ENCODE measurements at regions not wholly inside any gene's neighbourhood (a gene's known extent, or its start where the extent isn't known, plus 50 kb on each side); places are given as distances from the start of the nearest gene placed in this dataset.

DNA sequence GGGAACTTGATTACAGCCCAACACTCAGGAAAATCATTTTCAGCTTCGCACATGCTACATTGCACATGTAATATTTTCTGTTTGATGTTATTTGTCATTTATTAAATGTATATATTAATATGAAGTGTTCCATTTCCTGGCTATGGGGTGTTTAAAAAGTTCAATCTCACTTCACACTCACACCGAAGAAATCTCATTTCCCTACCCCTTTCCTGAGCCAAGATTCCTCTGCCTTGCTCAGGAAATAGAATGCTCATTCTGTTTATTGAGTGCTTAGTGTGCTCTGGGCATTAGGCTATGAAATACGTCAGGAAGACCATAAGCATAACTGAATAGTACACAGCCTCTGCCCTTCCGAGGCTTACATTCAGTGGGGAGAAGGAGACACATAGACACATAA is 331.9 kb upstream of the TSHZ3 start:
- no peak overlapping the region for H2BK15ac ChIP-seq (ENCODE audit: low read depth, low read length)
- in situ Hi-C loops (cut with MboI; ENCODE audit: low sequenced_read_pairs), result no loop called here
- TF ChIP-seq MXI1 (IDR thresholded peaks at IDR 0.05; ENCODE audit: borderline replicate concordance, low read depth, low read length) (no peak), CHD1 (IDR thresholded peaks at IDR 0.05; ENCODE audit: low read depth, low read length) (no peak), MAFK (IDR thresholded peaks at IDR 0.05; ENCODE audit: low read depth, low read length) (no peak), RAD21 (IDR thresholded peaks at IDR 0.05; ENCODE audit: low read length) (no peak), NFE2L2 (IDR thresholded peaks at IDR 0.05; ENCODE audit: low read depth, low read length) (no peak), RCOR1 (IDR thresholded peaks at IDR 0.05; ENCODE audit: insufficient replicate concordance, low read length) (no peak), MAZ (IDR thresholded peaks at IDR 0.05; ENCODE audit: borderline replicate concordance, low read depth, low read length) (no peak), RFX5 (IDR thresholded peaks at IDR 0.05; ENCODE audit: low read depth, low read length) (no peak), SMC3 (IDR thresholded peaks at IDR 0.05; ENCODE audit: low read depth, low read length) (no peak), BHLHE40 (IDR thresholded peaks at IDR 0.05; ENCODE audit: low read depth, low read length) (no peak), CEBPB (IDR thresholded peaks at IDR 0.05; ENCODE audit: low read depth, low read length) (no peak), FOS (IDR thresholded peaks at IDR 0.05; ENCODE audit: low read depth, low read length) (no peak), POLR2A (IDR thresholded peaks at IDR 0.05; ENCODE audit: low read depth, low read length) (no peak)
- TF ChIP-seq, protein P1, sequence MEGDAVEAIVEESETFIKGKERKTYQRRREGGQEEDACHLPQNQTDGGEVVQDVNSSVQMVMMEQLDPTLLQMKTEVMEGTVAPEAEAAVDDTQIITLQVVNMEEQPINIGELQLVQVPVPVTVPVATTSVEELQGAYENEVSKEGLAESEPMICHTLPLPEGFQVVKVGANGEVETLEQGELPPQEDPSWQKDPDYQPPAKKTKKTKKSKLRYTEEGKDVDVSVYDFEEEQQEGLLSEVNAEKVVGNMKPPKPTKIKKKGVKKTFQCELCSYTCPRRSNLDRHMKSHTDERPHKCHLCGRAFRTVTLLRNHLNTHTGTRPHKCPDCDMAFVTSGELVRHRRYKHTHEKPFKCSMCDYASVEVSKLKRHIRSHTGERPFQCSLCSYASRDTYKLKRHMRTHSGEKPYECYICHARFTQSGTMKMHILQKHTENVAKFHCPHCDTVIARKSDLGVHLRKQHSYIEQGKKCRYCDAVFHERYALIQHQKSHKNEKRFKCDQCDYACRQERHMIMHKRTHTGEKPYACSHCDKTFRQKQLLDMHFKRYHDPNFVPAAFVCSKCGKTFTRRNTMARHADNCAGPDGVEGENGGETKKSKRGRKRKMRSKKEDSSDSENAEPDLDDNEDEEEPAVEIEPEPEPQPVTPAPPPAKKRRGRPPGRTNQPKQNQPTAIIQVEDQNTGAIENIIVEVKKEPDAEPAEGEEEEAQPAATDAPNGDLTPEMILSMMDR (conservative IDR thresholded peaks at IDR 0.05; ENCODE audit: low read depth, low read length), result no peak
- TF ChIP-seq, protein P2, sequence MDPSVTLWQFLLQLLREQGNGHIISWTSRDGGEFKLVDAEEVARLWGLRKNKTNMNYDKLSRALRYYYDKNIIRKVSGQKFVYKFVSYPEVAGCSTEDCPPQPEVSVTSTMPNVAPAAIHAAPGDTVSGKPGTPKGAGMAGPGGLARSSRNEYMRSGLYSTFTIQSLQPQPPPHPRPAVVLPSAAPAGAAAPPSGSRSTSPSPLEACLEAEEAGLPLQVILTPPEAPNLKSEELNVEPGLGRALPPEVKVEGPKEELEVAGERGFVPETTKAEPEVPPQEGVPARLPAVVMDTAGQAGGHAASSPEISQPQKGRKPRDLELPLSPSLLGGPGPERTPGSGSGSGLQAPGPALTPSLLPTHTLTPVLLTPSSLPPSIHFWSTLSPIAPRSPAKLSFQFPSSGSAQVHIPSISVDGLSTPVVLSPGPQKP (IDR thresholded peaks at IDR 0.05; ENCODE audit: borderline replicate concordance, low read depth, low read length), result no peak
- TF ChIP-seq, protein P3, sequence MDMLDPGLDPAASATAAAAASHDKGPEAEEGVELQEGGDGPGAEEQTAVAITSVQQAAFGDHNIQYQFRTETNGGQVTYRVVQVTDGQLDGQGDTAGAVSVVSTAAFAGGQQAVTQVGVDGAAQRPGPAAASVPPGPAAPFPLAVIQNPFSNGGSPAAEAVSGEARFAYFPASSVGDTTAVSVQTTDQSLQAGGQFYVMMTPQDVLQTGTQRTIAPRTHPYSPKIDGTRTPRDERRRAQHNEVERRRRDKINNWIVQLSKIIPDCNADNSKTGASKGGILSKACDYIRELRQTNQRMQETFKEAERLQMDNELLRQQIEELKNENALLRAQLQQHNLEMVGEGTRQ (IDR thresholded peaks at IDR 0.05; ENCODE audit: low read depth, low read length), result no peak
- no peak overlapping the region for H2AK5ac ChIP-seq (ENCODE audit: low read depth, low read length)
- H4K20me1 ChIP-seq (ENCODE audit: insufficient read depth, low read length), result no peaks in the 10 kb centered on the region
- H3K9ac ChIP-seq (ENCODE audit: low read depth, low read length), result no peak overlapping the region
- no peaks in the 10 kb centered on the region for H3K9me1 ChIP-seq (ENCODE audit: insufficient read depth, low read length)
- H3K9me3 ChIP-seq (ENCODE audit: control insufficient read depth, insufficient read depth, low read length), result no peaks in the 10 kb centered on the region
- no peak overlapping the region for H4K8ac ChIP-seq (ENCODE audit: low read depth in 2 of 2, low read length in 2 of 2)
- no peak overlapping the region for H2BK120ac ChIP-seq (ENCODE audit: low read depth, low read length)
- no peak overlapping the region for H3K56ac ChIP-seq (ENCODE audit: extremely low read depth, insufficient read depth, low read length)
- dilution Hi-C loops (cut with HindIII; ENCODE audit: low sequenced_read_pairs, unreplicated experiment), result no loop called here
- no peaks in the 10 kb centered on the region for H3K36me3 ChIP-seq (ENCODE audit: control insufficient read depth, insufficient read depth, low read length)
- POLR2A ChIA-PET (ENCODE audit: unreplicated experiment), result no interaction called here
- no peak overlapping the region for H2BK5ac ChIP-seq (ENCODE audit: low read depth, low read length, poor library complexity, severe bottlenecking)
- H3K18ac ChIP-seq (ENCODE audit: low read depth, low read length), result no peak overlapping the region
- no peak overlapping the region for H3K4ac ChIP-seq (ENCODE audit: low read depth, low read length)
- CTCF ChIA-PET, result no interaction called here
- intact Hi-C loops (cut with micrococcal nuclease), result no loop called here
- no peak overlapping the region for H3K4me2 ChIP-seq (ENCODE audit: low read depth, low read length)
- H3K14ac ChIP-seq (replicated peaks; ENCODE audit: low read depth, low read length), result no peak overlapping the region
- no peak overlapping the region for H3K23ac ChIP-seq (ENCODE audit: low read depth, low read length)
- H3K4me3 ChIP-seq (ENCODE audit: insufficient read depth, low read depth, low read length), result no peak overlapping the region
- no peak overlapping the region for H4K5ac ChIP-seq (ENCODE audit: low read depth, low read length)
- no peak overlapping the region for H3K27ac ChIP-seq (ENCODE audit: insufficient read depth, low read length)
- H3K79me1 ChIP-seq (ENCODE audit: low read depth in 1 of 2, low read length in 2 of 2), result no peaks in the 10 kb centered on the region
- no peak overlapping the region for H4K91ac ChIP-seq (ENCODE audit: insufficient read depth, low read depth, low read length)
- H2AFZ ChIP-seq (replicated peaks; ENCODE audit: low read length, poor library complexity), result no peak overlapping the region
- no peak for ATAC-seq (ENCODE audit: low read depth)
- no peaks in the 10 kb centered on the region for H3K27me3 ChIP-seq (ENCODE audit: control insufficient read depth, insufficient read depth, low read length)
- no CpG with 5 or more reads among the region's 4 CpGs for WGBS, 2 experiments (ENCODE audit: extremely low coverage in 2 of 2, insufficient read length in 1 of 2)
- H2BK20ac ChIP-seq (ENCODE audit: low read depth, low read length), result no peak overlapping the region
- H3K4me1 ChIP-seq (ENCODE audit: control insufficient read depth, insufficient read depth, low read length), result no peaks in the 10 kb centered on the region
- H2AK9ac ChIP-seq (replicated peaks; ENCODE audit: low read depth, low read length, poor library complexity), result no peak overlapping the region
- DNase-seq, result no peak
- no TSS peak for BruUV-seq (replicated peaks)

All from IMR-90 (cell line).